NB4 (cell line): ENCODE measurements at regions not wholly inside any gene's neighbourhood (a gene's known extent, or its start where the extent isn't known, plus 50 kb on each side); places are given as distances from the start of the nearest gene placed in this dataset.

Experiments
- CTCF ChIP-seq: IDR thresholded peaks from one replicate; pipeline ENCODE4 v1.5.1; 2012; ENCODE audit warnings: low read depth, low read length
- MAX ChIP-seq: IDR thresholded peaks from 2 replicates; pipeline ENCODE4 v1.6.1; 2011; ENCODE audit warnings: low read depth, low read length
- MYC ChIP-seq: IDR thresholded peaks from 2 replicates; pipeline ENCODE4 v1.6.1; 2011; ENCODE audit warnings: low read depth, low read length
- POLR2A ChIP-seq: IDR thresholded peaks from 2 replicates; pipeline ENCODE4 v1.6.1; 2011; ENCODE audit warnings: mild to moderate bottlenecking; ENCODE audit not compliant: insufficient read length; ENCODE audit errors: extremely low read depth

GRCh38 chr13:33649212-33649878 is 168.6 kb upstream of the RFC3 start:
- TF ChIP-seq POLR2A (no peak), CTCF (no peak), MAX (no peak), MYC (no peak)
